GM23338 (cell line): ENCODE measurements at regions not wholly inside any gene's neighbourhood (a gene's known extent, or its start where the extent isn't known, plus 50 kb on each side); places are given as distances from the start of the nearest gene placed in this dataset.

ENCODE experiments used
- ATAC-seq: fragments of 200-7000 bp; cut with Tn5 transposase; 3 replicates; pipeline ENCODE4 v1.9.1; 2020
- DNase-seq: peaks from one replicate; pipeline ENCODE4 v3.0.0-alpha.2; 2015; ENCODE audit warnings: low spot score
- H2AFZ ChIP-seq: fragments of 200-600 bp; sonication (generic); 2 replicates; pipeline ENCODE4 v1.8.0; 2016; ENCODE audit warnings: antibody characterized with exemption, mild to moderate bottlenecking, moderate library complexity
- H3F3A ChIP-seq: fragments of 200-600 bp; sonication (generic); replicated peaks from 2 replicates; pipeline ENCODE4 v1.8.0; 2017; ENCODE audit warnings: antibody characterized with exemption, mixed run types, low read depth
- H3K27ac ChIP-seq: fragments of 200-600 bp; sonication (generic); 2 replicates; pipeline ENCODE4 v1.6.1; 2016; ENCODE audit warnings: low read depth
- H3K27me3 ChIP-seq: fragments of 200-600 bp; sonication (generic); 2 replicates; pipeline ENCODE4 v1.8.0; 2016; ENCODE audit warnings: mild to moderate bottlenecking, mixed run types, moderate library complexity; ENCODE audit not compliant: insufficient read depth
- H3K36me3 ChIP-seq: fragments of 200-600 bp; sonication (generic); 2 replicates; pipeline ENCODE4 v1.8.0; 2016; ENCODE audit warnings: mild to moderate bottlenecking; ENCODE audit not compliant: insufficient read depth
- H3K4me1 ChIP-seq: fragments of 200-600 bp; sonication (generic); 2 replicates; pipeline ENCODE4 v1.8.0; 2016; ENCODE audit warnings: mild to moderate bottlenecking, moderate library complexity; ENCODE audit not compliant: insufficient read depth
- H3K4me2 ChIP-seq: fragments of 200-600 bp; sonication (generic); 2 replicates; pipeline ENCODE4 v1.7.1; 2017; ENCODE audit warnings: mixed run types
- H3K4me3 ChIP-seq: fragments of 200-600 bp; sonication (generic); 2 replicates; pipeline ENCODE4 v1.6.1; 2016; ENCODE audit warnings: mixed run types
- H3K79me2 ChIP-seq: fragments of 200-600 bp; sonication (generic); replicated peaks from 2 replicates; pipeline ENCODE4 v1.8.0; 2017; ENCODE audit warnings: mild to moderate bottlenecking; ENCODE audit not compliant: insufficient read depth
- H3K9me2 ChIP-seq: fragments of 200-600 bp; sonication (generic); 2 replicates; pipeline ENCODE4 v1.8.0; 2017; ENCODE audit not compliant: insufficient read depth
- H4K20me1 ChIP-seq: fragments of 200-600 bp; sonication (generic); replicated peaks from 2 replicates; pipeline ENCODE4 v1.8.0; 2017; ENCODE audit warnings: mild to moderate bottlenecking; ENCODE audit not compliant: insufficient read depth
- H3K27ac Mint-ChIP-seq: 2 replicates; pipeline ENCODE4 v1.8.0; 2020; ENCODE audit warnings: inconsistent platforms, mild to moderate bottlenecking, moderate library complexity, mixed read lengths
- H3K27me3 Mint-ChIP-seq: 3 replicates; pipeline ENCODE4 v1.8.0; 2022; ENCODE audit warnings: low read depth, mild to moderate bottlenecking, moderate library complexity, mixed read lengths, inconsistent platforms; ENCODE audit not compliant: insufficient read depth, poor library complexity
- H3K36me3 Mint-ChIP-seq: 3 replicates; pipeline ENCODE4 v1.8.0; 2021; ENCODE audit warnings: low read depth, mild to moderate bottlenecking, inconsistent platforms, moderate library complexity, mixed read lengths
- H3K4me1 Mint-ChIP-seq: 3 replicates; pipeline ENCODE4 v1.8.0; 2020; ENCODE audit warnings: mild to moderate bottlenecking, inconsistent platforms, mixed read lengths
- H3K4me3 Mint-ChIP-seq: 3 replicates; pipeline ENCODE4 v1.8.0; 2021; ENCODE audit warnings: moderate library complexity, mild to moderate bottlenecking, inconsistent platforms, mixed read lengths
- H3K9me3 Mint-ChIP-seq: 3 replicates; pipeline ENCODE4 v1.8.0; 2020; ENCODE audit warnings: moderate library complexity, mild to moderate bottlenecking, inconsistent platforms, mixed read lengths
- CREB1 ChIP-seq: fragments of 250-450 bp; sonication (Bioruptor Pico); IDR thresholded peaks from 2 replicates; pipeline ENCODE4 v1.5.0; 2020; ENCODE audit warnings: low read depth, mild to moderate bottlenecking, moderate library complexity
- EZH2 ChIP-seq: fragments of 200-600 bp; sonication (generic); IDR thresholded peaks from one replicate; pipeline ENCODE4 v1.8.0; 2017; ENCODE audit warnings: antibody characterized with exemption, mild to moderate bottlenecking, low read depth; ENCODE audit not compliant: unreplicated experiment
- EZH2phosphoT487 ChIP-seq: fragments of 200-600 bp; sonication (generic); IDR thresholded peaks from one replicate; pipeline ENCODE4 v1.8.1; 2018; ENCODE audit warnings: antibody characterized with exemption; ENCODE audit not compliant: unreplicated experiment
- JUNB ChIP-seq: IDR thresholded peaks from one replicate; pipeline ENCODE4 v1.6.1; 2016; ENCODE audit warnings: antibody characterized with exemption; ENCODE audit not compliant: unreplicated experiment
- NANOG ChIP-seq: IDR thresholded peaks from 2 replicates; pipeline ENCODE4 v1.6.1; 2016; ENCODE audit warnings: antibody characterized with exemption, borderline replicate concordance
- POLR2AphosphoS5 ChIP-seq: IDR thresholded peaks from 2 replicates; pipeline ENCODE4 v1.6.1; 2016; ENCODE audit warnings: antibody characterized with exemption, low read depth
- REST ChIP-seq: IDR thresholded peaks from one replicate; pipeline ENCODE4 v1.6.1; 2018; ENCODE audit warnings: antibody characterized with exemption; ENCODE audit not compliant: unreplicated experiment
- STAT1 ChIP-seq: IDR thresholded peaks from one replicate; pipeline ENCODE4 v1.6.1; 2016; ENCODE audit warnings: antibody characterized with exemption; ENCODE audit not compliant: unreplicated experiment
- ZNF331 ChIP-seq: fragments of 250-450 bp; sonication (Bioruptor Pico); IDR thresholded peaks from 2 replicates; pipeline ENCODE4 v1.5.0; 2020; ENCODE audit warnings: low read depth, mild to moderate bottlenecking, moderate library complexity
- TF ChIP-seq, protein P1 (sequence below), 2 experiments: fragments of 200-600 bp in 1 of 2; sonication (generic) in 1 of 2; conservative IDR thresholded peaks; 2 replicates each; pipeline versions ENCODE4 v1.5.1 to v1.6.1; 2016 to 2017; ENCODE audit warnings: antibody characterized with exemption in 2 of 2, low read depth in 2 of 2, mild to moderate bottlenecking in 2 of 2, moderate library complexity in 1 of 2
- TF ChIP-seq, protein P2 (sequence below): IDR thresholded peaks from 2 replicates; pipeline ENCODE4 v1.6.1; 2016; ENCODE audit warnings: antibody characterized with exemption

- Histone ChIP-seq H3K27ac (no peak overlapping the region), H3K27me3 (no peaks in the 10 kb centered on the region), H3K9me2 (peaks cover 6% of the 10 kb centered on the region; the same call in 1 of the 2 replicates), H3K4me2 (no peak overlapping the region), H3K79me2 (no peaks in the 10 kb centered on the region), H3K4me3 (no peak overlapping the region), H2AFZ (no peak overlapping the region), H3F3A (no peaks in the 10 kb centered on the region), H3K4me1 (no peaks in the 10 kb centered on the region), H4K20me1 (no peaks in the 10 kb centered on the region; the same call in 1 of the 2 replicates), H3K36me3 (no peaks in the 10 kb centered on the region)
- DNase-seq (no peak), ATAC-seq (no peak)
- Mint-ChIP-seq H3K36me3 (no peaks in the 10 kb centered on the region), H3K4me1 (peaks cover 3% of the 10 kb centered on the region; the same call in 1 of the 3 replicates), H3K27me3 (no peaks in the 10 kb centered on the region), H3K9me3 (peaks cover 3% of the 10 kb centered on the region; the same call in 1 of the 3 replicates), H3K4me3 (no peak overlapping the region), H3K27ac (no peak overlapping the region)
- TF ChIP-seq, protein P1, sequence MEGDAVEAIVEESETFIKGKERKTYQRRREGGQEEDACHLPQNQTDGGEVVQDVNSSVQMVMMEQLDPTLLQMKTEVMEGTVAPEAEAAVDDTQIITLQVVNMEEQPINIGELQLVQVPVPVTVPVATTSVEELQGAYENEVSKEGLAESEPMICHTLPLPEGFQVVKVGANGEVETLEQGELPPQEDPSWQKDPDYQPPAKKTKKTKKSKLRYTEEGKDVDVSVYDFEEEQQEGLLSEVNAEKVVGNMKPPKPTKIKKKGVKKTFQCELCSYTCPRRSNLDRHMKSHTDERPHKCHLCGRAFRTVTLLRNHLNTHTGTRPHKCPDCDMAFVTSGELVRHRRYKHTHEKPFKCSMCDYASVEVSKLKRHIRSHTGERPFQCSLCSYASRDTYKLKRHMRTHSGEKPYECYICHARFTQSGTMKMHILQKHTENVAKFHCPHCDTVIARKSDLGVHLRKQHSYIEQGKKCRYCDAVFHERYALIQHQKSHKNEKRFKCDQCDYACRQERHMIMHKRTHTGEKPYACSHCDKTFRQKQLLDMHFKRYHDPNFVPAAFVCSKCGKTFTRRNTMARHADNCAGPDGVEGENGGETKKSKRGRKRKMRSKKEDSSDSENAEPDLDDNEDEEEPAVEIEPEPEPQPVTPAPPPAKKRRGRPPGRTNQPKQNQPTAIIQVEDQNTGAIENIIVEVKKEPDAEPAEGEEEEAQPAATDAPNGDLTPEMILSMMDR (conservative IDR thresholded peaks at IDR 0.05; ENCODE audit: low read depth in 2 of 2), result no peak
- TF ChIP-seq NANOG, result no peak
- TF ChIP-seq, protein P2, sequence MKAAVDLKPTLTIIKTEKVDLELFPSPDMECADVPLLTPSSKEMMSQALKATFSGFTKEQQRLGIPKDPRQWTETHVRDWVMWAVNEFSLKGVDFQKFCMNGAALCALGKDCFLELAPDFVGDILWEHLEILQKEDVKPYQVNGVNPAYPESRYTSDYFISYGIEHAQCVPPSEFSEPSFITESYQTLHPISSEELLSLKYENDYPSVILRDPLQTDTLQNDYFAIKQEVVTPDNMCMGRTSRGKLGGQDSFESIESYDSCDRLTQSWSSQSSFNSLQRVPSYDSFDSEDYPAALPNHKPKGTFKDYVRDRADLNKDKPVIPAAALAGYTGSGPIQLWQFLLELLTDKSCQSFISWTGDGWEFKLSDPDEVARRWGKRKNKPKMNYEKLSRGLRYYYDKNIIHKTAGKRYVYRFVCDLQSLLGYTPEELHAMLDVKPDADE, result no peak
- no peak for TF ChIP-seq REST
- no peak for TF ChIP-seq POLR2AphosphoS5
- no peak for TF ChIP-seq CREB1
- no peak for TF ChIP-seq EZH2
- TF ChIP-seq JUNB, result no peak
- no peak for TF ChIP-seq ZNF331
- TF ChIP-seq STAT1, result no peak
- TF ChIP-seq EZH2phosphoT487, result no peak
Observed at GRCh38 chr1:113340038-113340437, 50.3 kb upstream of the MAGI3 start.
